ENCODE measurements at regions not wholly inside any gene's neighbourhood (a gene's known extent, or its start where the extent isn't known, plus 50 kb on each side); places are given as distances from the start of the nearest gene placed in this dataset.

- Histone ChIP-seq H3K36me3 (no peaks in the 10 kb centered on the region), H3K4me1 (ENCODE audit: insufficient read depth) (no peaks in the 10 kb centered on the region), H3K27me3 (no peaks in the 10 kb centered on the region), H3K9me3 (no peaks in the 10 kb centered on the region), H3K27ac (no peak overlapping the region), H3K4me3 (no peak overlapping the region)
- TF ChIP-seq POLR2A (IDR thresholded peaks at IDR 0.05) (no peak), CTCF (IDR thresholded peaks at IDR 0.05) (no peak), EP300 (IDR thresholded peaks at IDR 0.05) (no peak)
- DNase-seq = no peak
- 52 to 88% (median 59%) methylated on average over 1 of the region's 1 CpG for WGBS, 3 donors
- intact Hi-C loops (cut with DNase I) = no loop called here
Measured at GRCh38 chr3:140830391-140830790, 111.2 kb upstream of the SLC25A36 start.

GRCh38 chr3:140832883-140833282, 108.8 kb upstream of the SLC25A36 start:
- H3K4me3 ChIP-seq = no peak overlapping the region
- no peak for DNase-seq
- no peak overlapping the region for H3K27ac ChIP-seq
- no peaks in the 10 kb centered on the region for H3K36me3 ChIP-seq
- intact Hi-C loops (cut with DNase I) = no loop called here
- 83 to 90% (median 83%) methylated on average over 3 of the region's 3 CpGs for WGBS, 3 donors
- TF ChIP-seq CTCF (IDR thresholded peaks at IDR 0.05) (no peak), EP300 (IDR thresholded peaks at IDR 0.05) (no peak), POLR2A (IDR thresholded peaks at IDR 0.05) (no peak)
- no peaks in the 10 kb centered on the region for H3K4me1 ChIP-seq (ENCODE audit: insufficient read depth)
- no peaks in the 10 kb centered on the region for H3K27me3 ChIP-seq
- H3K9me3 ChIP-seq = no peaks in the 10 kb centered on the region

GRCh38 chr3:140834266-140835037, 107.2 kb upstream of the SLC25A36 start:
- no peaks in the 10 kb centered on the region for H3K36me3 ChIP-seq
- 81 to 86% (median 85%) methylated on average over 5 of the region's 5 CpGs for WGBS, 3 donors
- TF ChIP-seq POLR2A (IDR thresholded peaks at IDR 0.05) (no peak), CTCF (IDR thresholded peaks at IDR 0.05) (no peak), EP300 (IDR thresholded peaks at IDR 0.05) (no peak)
- no peaks in the 10 kb centered on the region for H3K4me1 ChIP-seq (ENCODE audit: insufficient read depth)
- intact Hi-C loops (cut with DNase I) = no loop called here
- H3K27me3 ChIP-seq = no peaks in the 10 kb centered on the region
- no peak overlapping the region for H3K4me3 ChIP-seq
- DNase-seq = no peak
- H3K9me3 ChIP-seq = no peaks in the 10 kb centered on the region
- no peak overlapping the region for H3K27ac ChIP-seq

GRCh38 chr3:140842984-140843649, 98.5 kb upstream of the SLC25A36 start:
- DNase-seq = no peak

More at GRCh38 chr3:140842984-140843649, 98.5 kb upstream of the SLC25A36 start:
- 67 to 81% (median 72%) methylated on average over 4 of the region's 4 CpGs for WGBS, 3 donors
- H3K4me1 ChIP-seq (ENCODE audit: insufficient read depth) = peaks cover 17% of the 10 kb centered on the region
- no peaks in the 10 kb centered on the region for H3K9me3 ChIP-seq
- H3K27me3 ChIP-seq = no peaks in the 10 kb centered on the region
- no peak overlapping the region for H3K4me3 ChIP-seq
- H3K36me3 ChIP-seq = no peaks in the 10 kb centered on the region
- intact Hi-C loops (cut with DNase I) = no loop called here
- peak overlapping the region in 1 of 2 donors; percentile 70 for H3K27ac ChIP-seq
- TF ChIP-seq CTCF (IDR thresholded peaks at IDR 0.05) = no peak
- no peak for TF ChIP-seq POLR2A (IDR thresholded peaks at IDR 0.05)
- TF ChIP-seq EP300 (IDR thresholded peaks at IDR 0.05) = no peak
